ENCODE measurements at regions not wholly inside any gene's neighbourhood (a gene's known extent, or its start where the extent isn't known, plus 50 kb on each side); places are given as distances from the start of the nearest gene placed in this dataset.

- Histone ChIP-seq H3K9me3 (no peaks in the 10 kb centered on the region), H3K27me3 (no peaks in the 10 kb centered on the region), H3K4me3 (no peak overlapping the region), H3K27ac (no peak overlapping the region), H3K36me3 (no peaks in the 10 kb centered on the region), H3K4me1 (no peaks in the 10 kb centered on the region)
- 75 to 79% methylated on average over 2 of the region's 2 CpGs for WGBS, 2 donors (ENCODE audit: low coverage in 1 of 2)
- no peak for ATAC-seq
- no peak for TF ChIP-seq EP300 (IDR thresholded peaks at IDR 0.05)
- no peak for TF ChIP-seq POLR2A (IDR thresholded peaks at IDR 0.05)
- TF ChIP-seq, protein P1, sequence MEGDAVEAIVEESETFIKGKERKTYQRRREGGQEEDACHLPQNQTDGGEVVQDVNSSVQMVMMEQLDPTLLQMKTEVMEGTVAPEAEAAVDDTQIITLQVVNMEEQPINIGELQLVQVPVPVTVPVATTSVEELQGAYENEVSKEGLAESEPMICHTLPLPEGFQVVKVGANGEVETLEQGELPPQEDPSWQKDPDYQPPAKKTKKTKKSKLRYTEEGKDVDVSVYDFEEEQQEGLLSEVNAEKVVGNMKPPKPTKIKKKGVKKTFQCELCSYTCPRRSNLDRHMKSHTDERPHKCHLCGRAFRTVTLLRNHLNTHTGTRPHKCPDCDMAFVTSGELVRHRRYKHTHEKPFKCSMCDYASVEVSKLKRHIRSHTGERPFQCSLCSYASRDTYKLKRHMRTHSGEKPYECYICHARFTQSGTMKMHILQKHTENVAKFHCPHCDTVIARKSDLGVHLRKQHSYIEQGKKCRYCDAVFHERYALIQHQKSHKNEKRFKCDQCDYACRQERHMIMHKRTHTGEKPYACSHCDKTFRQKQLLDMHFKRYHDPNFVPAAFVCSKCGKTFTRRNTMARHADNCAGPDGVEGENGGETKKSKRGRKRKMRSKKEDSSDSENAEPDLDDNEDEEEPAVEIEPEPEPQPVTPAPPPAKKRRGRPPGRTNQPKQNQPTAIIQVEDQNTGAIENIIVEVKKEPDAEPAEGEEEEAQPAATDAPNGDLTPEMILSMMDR (IDR thresholded peaks at IDR 0.05) = no peak
- no peak for TF ChIP-seq POLR2AphosphoS5 (IDR thresholded peaks at IDR 0.05)
These were observed 381.1 kb upstream of the PHF14 start for GRCh38 chr7:10592604-10593003.

GRCh38 chr7:10593080-10593479 lies 380.6 kb upstream of the PHF14 start:
- Histone ChIP-seq H3K27ac (no peak overlapping the region), H3K36me3 (no peaks in the 10 kb centered on the region), H3K9me3 (no peaks in the 10 kb centered on the region), H3K27me3 (no peaks in the 10 kb centered on the region), H3K4me1 (no peaks in the 10 kb centered on the region), H3K4me3 (no peak overlapping the region)
- 70 to 94% methylated on average over 4 of the region's 4 CpGs for WGBS, 2 donors (ENCODE audit: low coverage in 1 of 2)
- ATAC-seq = no peak
- TF ChIP-seq POLR2A (IDR thresholded peaks at IDR 0.05) (no peak), EP300 (IDR thresholded peaks at IDR 0.05) (no peak), POLR2AphosphoS5 (IDR thresholded peaks at IDR 0.05) (no peak)
- TF ChIP-seq, protein P1 (IDR thresholded peaks at IDR 0.05) = no peak

DNA sequence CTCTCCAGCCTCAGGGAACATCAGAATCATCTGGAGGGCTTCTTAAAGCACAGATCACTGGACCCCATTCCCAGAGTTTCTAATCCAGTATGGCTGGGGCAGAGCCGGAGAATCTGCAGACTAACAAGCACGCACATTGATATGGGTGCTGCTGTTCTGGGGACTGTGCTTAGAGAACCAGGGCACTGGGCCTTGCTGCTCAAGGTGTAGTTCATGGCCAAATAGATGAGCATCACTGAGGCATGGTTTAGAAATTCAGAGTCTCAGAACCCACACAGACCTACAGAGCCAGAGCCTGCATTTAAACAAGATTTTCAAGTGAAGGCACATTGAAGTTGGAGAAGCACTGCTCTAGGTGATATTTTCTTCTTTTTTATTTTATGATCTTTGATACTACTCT lies 376.8 kb upstream of the PHF14 start:
- TF ChIP-seq POLR2AphosphoS5 (IDR thresholded peaks at IDR 0.05) (no peak), EP300 (IDR thresholded peaks at IDR 0.05) (no peak), POLR2A (IDR thresholded peaks at IDR 0.05) (no peak)
- TF ChIP-seq, protein P1 (IDR thresholded peaks at IDR 0.05) = no peak

GRCh38 chr7:10604128-10604527 lies 369.5 kb upstream of the PHF14 start:
- Histone ChIP-seq H3K4me3 (no peak overlapping the region), H3K27ac (no peak overlapping the region), H3K9me3 (no peaks in the 10 kb centered on the region), H3K27me3 (no peaks in the 10 kb centered on the region), H3K36me3 (no peaks in the 10 kb centered on the region), H3K4me1 (no peaks in the 10 kb centered on the region)
- TF ChIP-seq POLR2A (IDR thresholded peaks at IDR 0.05) (no peak), EP300 (IDR thresholded peaks at IDR 0.05) (no peak), POLR2AphosphoS5 (IDR thresholded peaks at IDR 0.05) (no peak)
- TF ChIP-seq, protein P1 (IDR thresholded peaks at IDR 0.05) = no peak
- no peak for ATAC-seq

More for the DNA sequence above, 376.8 kb upstream of the PHF14 start:
- Histone ChIP-seq H3K36me3 (no peaks in the 10 kb centered on the region), H3K4me3 (no peak overlapping the region), H3K27me3 (no peaks in the 10 kb centered on the region), H3K27ac (no peak overlapping the region), H3K4me1 (no peaks in the 10 kb centered on the region), H3K9me3 (no peaks in the 10 kb centered on the region)
- 100% methylated on average over 1 of the region's 2 CpGs; no CpG with 5 or more reads in 1 of the 2 donors for WGBS, 2 donors (ENCODE audit: low coverage in 1 of 2)
- ATAC-seq = no peak

- no peaks in the 10 kb centered on the region for H3K9me3 ChIP-seq
- H3K4me3 ChIP-seq = no peak overlapping the region
- TF ChIP-seq, protein P1 (IDR thresholded peaks at IDR 0.05) = no peak
- TF ChIP-seq EP300 (IDR thresholded peaks at IDR 0.05) (no peak), POLR2A (IDR thresholded peaks at IDR 0.05) (no peak), POLR2AphosphoS5 (IDR thresholded peaks at IDR 0.05) (no peak)
- H3K4me1 ChIP-seq = no peaks in the 10 kb centered on the region
- no peaks in the 10 kb centered on the region for H3K36me3 ChIP-seq
- no peak for ATAC-seq
- no peak overlapping the region for H3K27ac ChIP-seq
- no peaks in the 10 kb centered on the region for H3K27me3 ChIP-seq
These were observed 360.7 kb upstream of the PHF14 start for GRCh38 chr7:10612950-10613349.
